ENCODE measurements at regions not wholly inside any gene's neighbourhood (a gene's known extent, or its start where the extent isn't known, plus 50 kb on each side); places are given as distances from the start of the nearest gene placed in this dataset.

DNA sequence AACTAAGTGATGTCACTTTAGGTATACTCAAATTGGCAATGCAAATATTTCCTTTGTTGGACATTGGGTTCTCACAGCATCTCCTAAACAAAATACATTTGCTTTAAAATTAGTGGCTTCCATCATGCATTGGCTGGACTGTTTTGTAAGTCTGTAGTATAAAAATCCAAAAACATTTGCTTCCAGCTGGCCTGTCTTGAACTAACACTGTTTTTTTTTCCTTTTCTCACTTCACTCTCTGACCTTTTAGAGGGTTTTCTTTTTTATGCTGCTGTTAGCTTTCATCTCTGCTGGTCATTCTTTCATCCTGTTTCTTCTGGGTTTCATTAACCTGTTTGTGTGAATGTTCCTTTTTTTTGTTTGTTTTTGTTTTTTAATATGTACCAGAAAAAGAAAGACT is 121.7 kb upstream of the MLIP start:
- ChIA-PET CTCF (no interaction called here), POLR2A (no interaction called here)
- FAIRE-seq (no peak), DNase-seq (ENCODE audit: low read depth in 1 of 2, low spot score in 1 of 2) (no peak), ATAC-seq (no peak)
- Histone ChIP-seq H3K4me1 (peaks cover 11% of the 10 kb centered on the region; the same call in 2 of the 3 replicates), H3K4me2 (no peak overlapping the region), H3K4me3 (no peak overlapping the region), H3K27ac (no peak overlapping the region), H3K9me3 (no peaks in the 10 kb centered on the region)
- TF ChIP-seq ZSCAN20 (CRISPR knock-in tag; IDR thresholded peaks at IDR 0.05) (no peak), ZC3H11A (IDR thresholded peaks at IDR 0.05) (no peak)

DNA sequence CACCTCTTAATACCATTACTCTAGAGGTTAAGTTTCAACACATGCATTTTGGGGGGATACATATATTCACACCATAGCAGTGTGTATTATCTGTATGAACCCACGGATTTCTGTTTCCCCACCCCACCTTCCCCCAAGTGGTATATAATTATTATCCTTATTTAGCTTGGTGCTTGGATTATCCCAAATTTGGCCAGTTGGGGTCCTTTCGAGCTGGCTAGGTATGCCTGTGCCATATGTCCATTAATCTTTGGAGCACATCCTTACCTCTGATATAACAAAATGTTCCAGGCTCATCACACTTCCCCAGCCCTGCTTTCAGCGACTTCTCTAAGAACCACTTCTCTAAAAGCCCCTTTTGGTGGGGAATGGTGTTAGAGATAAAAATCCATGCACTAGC is 118.7 kb upstream of the MLIP start:
- FAIRE-seq (no peak), DNase-seq (ENCODE audit: low read depth in 1 of 2, low spot score in 1 of 2) (no peak), ATAC-seq (no peak)
- no peak for TF ChIP-seq MAFK (IDR thresholded peaks at IDR 0.05; ENCODE audit: partially characterized antibody)
- Histone ChIP-seq H3K9me3 (no peaks in the 10 kb centered on the region), H3K4me3 (no peak overlapping the region), H3K27ac (no peak overlapping the region), H3K4me2 (no peak overlapping the region), H3K4me1 (no peaks in the 10 kb centered on the region)
- 54% methylated on average over 3 of the region's 3 CpGs for WGBS (ENCODE audit: missing lambda C conversion rate)
- ChIA-PET POLR2A (no interaction called here), CTCF (no interaction called here)

DNA sequence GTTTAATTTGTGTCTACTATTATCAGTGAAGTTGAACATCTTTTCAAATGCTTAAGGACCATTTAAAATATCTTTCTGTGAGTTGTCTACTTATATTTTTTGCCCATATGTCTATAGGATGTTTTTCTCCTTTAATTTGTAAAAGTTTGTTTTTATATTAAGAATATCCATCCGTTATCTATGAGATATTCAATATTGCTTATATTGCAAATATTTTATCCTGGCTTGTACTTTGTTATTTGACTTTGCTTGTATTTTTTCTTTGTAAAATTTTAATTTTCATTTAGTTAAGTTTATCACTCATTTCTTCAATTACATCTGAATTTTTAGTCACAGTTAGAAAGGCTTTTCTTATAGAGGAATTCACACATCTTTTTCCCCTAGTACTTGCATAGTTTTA is 117.0 kb upstream of the MLIP start:
- no peaks in the 10 kb centered on the region for H3K4me1 ChIP-seq
- FAIRE-seq (no peak), DNase-seq (ENCODE audit: low read depth in 1 of 2, low spot score in 1 of 2) (no peak), ATAC-seq (no peak)
- WGBS (ENCODE audit: missing lambda C conversion rate), result 56% methylated on average over 1 of the region's 1 CpG
- no peak overlapping the region for H3K4me3 ChIP-seq
- CTCF ChIA-PET, result interaction anchor here (1.7 kb wide), 1 partner anchor 8 kb away, joined by 7 read pairs; no protein-coding TSS in a partner anchor
- H3K4me2 ChIP-seq, result no peak overlapping the region
- no peak overlapping the region for H3K27ac ChIP-seq
- TF ChIP-seq KDM1A (IDR thresholded peaks at IDR 0.05; ENCODE audit: low read depth), result no peak
- no peak for TF ChIP-seq RARB (CRISPR knock-in tag; IDR thresholded peaks at IDR 0.05)
- no peak for TF ChIP-seq POLR2AphosphoS2 (conservative IDR thresholded peaks at IDR 0.05; ENCODE audit: low read length)
- TF ChIP-seq MAFK (IDR thresholded peaks at IDR 0.05; ENCODE audit: partially characterized antibody), result peak; percentile 62
- TF ChIP-seq FOSB (CRISPR knock-in tag; IDR thresholded peaks at IDR 0.05), result no peak
- no peak for TF ChIP-seq CHD4 (IDR thresholded peaks at IDR 0.05; ENCODE audit: borderline replicate concordance)
- POLR2A ChIA-PET, result no interaction called here
- H3K9me3 ChIP-seq, result no peaks in the 10 kb centered on the region

DNA sequence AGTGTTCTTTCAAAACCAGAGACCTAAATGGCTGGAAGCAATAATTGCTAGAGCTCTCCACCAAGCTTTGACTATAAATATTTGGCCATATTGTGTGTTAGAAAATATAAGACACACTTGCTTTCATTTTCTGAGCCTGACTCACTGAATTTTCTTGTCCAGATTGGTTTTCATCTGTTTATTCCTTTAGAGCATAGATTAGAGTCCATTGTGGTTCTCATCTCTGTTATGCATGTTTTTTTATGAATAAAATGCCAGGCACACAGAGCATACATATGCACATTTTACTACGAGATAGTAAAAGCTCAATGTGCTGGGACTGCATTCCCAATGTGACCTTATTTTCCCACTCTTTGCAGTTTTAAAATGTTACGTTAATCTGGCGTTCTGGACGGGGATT is 115.3 kb upstream of the MLIP start:
- ATAC-seq, result no peak
- H3K4me2 ChIP-seq, result no peak overlapping the region
- TF ChIP-seq HOXB13 (CRISPR knock-in tag; IDR thresholded peaks at IDR 0.05; ENCODE audit: low read depth) (no peak), NR3C1 (IDR thresholded peaks at IDR 0.05) (no peak)
- TF ChIP-seq, protein P1, sequence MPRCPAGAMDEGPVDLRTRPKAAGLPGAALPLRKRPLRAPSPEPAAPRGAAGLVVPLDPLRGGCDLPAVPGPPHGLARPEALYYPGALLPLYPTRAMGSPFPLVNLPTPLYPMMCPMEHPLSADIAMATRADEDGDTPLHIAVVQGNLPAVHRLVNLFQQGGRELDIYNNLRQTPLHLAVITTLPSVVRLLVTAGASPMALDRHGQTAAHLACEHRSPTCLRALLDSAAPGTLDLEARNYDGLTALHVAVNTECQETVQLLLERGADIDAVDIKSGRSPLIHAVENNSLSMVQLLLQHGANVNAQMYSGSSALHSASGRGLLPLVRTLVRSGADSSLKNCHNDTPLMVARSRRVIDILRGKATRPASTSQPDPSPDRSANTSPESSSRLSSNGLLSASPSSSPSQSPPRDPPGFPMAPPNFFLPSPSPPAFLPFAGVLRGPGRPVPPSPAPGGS (IDR thresholded peaks at IDR 0.05), result no peak
- no peaks in the 10 kb centered on the region for H3K9me3 ChIP-seq
- no peak for DNase-seq (ENCODE audit: low read depth in 1 of 2, low spot score in 1 of 2)
- no peaks in the 10 kb centered on the region for H3K4me1 ChIP-seq
- no peak overlapping the region for H3K27ac ChIP-seq
- WGBS (ENCODE audit: missing lambda C conversion rate), result 70% methylated on average over 4 of the region's 4 CpGs
- no peak overlapping the region for H3K4me3 ChIP-seq
- no peak for FAIRE-seq
- ChIA-PET POLR2A (no interaction called here), CTCF (interaction anchor here (1.7 kb wide), 1 partner anchor 10 kb away, joined by 7 read pairs; no protein-coding TSS in a partner anchor)

DNA sequence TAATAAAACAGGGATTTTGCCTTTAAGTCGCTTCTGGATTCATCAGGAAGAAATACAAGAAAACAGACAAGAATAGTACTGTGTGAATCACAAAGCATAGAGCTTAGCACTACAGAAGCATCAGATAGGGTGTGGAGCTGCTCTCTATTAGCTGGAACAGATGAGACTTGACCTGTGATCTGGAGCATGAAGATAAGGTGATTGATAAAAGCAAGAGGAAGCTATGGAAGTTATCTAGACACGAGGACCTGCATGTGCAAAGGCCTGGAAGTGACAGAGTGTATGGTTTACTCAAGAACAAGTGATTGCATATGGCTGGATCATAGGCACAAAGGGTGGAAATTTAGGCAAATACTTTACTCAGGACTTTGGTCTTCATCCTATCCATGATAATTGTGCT is 112.9 kb upstream of the MLIP start:
- ChIA-PET POLR2A (no interaction called here), CTCF (no interaction called here)
- TF ChIP-seq JUN (IDR thresholded peaks at IDR 0.05), result no peak
- no peak for TF ChIP-seq KDM1A (IDR thresholded peaks at IDR 0.05; ENCODE audit: low read depth)
- no peak for TF ChIP-seq HDAC2 (IDR thresholded peaks at IDR 0.05)
- no peak for TF ChIP-seq EHF (CRISPR knock-in tag; IDR thresholded peaks at IDR 0.05)
- TF ChIP-seq RAD21 (conservative IDR thresholded peaks at IDR 0.05 in 1 of 2, IDR thresholded peaks at IDR 0.05 in 1 of 2), result no peak
- TF ChIP-seq, protein P2, sequence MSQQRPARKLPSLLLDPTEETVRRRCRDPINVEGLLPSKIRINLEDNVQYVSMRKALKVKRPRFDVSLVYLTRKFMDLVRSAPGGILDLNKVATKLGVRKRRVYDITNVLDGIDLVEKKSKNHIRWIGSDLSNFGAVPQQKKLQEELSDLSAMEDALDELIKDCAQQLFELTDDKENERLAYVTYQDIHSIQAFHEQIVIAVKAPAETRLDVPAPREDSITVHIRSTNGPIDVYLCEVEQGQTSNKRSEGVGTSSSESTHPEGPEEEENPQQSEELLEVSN (IDR thresholded peaks at IDR 0.05; ENCODE audit: borderline replicate concordance, low read depth), result no peak
- TF ChIP-seq CHD4 (IDR thresholded peaks at IDR 0.05; ENCODE audit: borderline replicate concordance), result no peak
- TF ChIP-seq, protein P3, sequence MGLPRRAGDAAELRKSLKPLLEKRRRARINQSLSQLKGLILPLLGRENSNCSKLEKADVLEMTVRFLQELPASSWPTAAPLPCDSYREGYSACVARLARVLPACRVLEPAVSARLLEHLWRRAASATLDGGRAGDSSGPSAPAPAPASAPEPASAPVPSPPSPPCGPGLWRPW (IDR thresholded peaks at IDR 0.05), result no peak
- WGBS (ENCODE audit: missing lambda C conversion rate), result 35% methylated on average over 2 of the region's 2 CpGs
- Histone ChIP-seq H3K9me3 (no peaks in the 10 kb centered on the region), H3K4me3 (no peak overlapping the region), H3K4me1 (no peaks in the 10 kb centered on the region), H3K27ac (no peak overlapping the region), H3K4me2 (no peak overlapping the region)
- ATAC-seq, result no peak
- DNase-seq (ENCODE audit: low read depth in 1 of 2, low spot score in 1 of 2), result no peak
- no peak for FAIRE-seq
